ENCODE measurements at regions not wholly inside any gene's neighbourhood (a gene's known extent, or its start where the extent isn't known, plus 50 kb on each side); places are given as distances from the start of the nearest gene placed in this dataset.

GRCh38 chr12:84550518-84550917, 362.1 kb downstream of the SLC6A15 start:
- no peaks in the 10 kb centered on the region for H3K4me1 Mint-ChIP-seq (ENCODE audit: low read depth)
- H3K9me3 Mint-ChIP-seq, result no peaks in the 10 kb centered on the region
- H3K27ac Mint-ChIP-seq, result no peak overlapping the region
- no peak for DNase-seq (ENCODE audit: low spot score)
- no peaks in the 10 kb centered on the region for H3K27me3 Mint-ChIP-seq (ENCODE audit: insufficient read depth)
- no peak overlapping the region for H3K4me3 Mint-ChIP-seq
- no peaks in the 10 kb centered on the region for H3K36me3 Mint-ChIP-seq (ENCODE audit: low read depth)
- intact Hi-C loops (cut with micrococcal nuclease), result no loop called here

GRCh38 chr12:84542289-84542688, 370.3 kb downstream of the SLC6A15 start:
- no peak overlapping the region for H3K27ac Mint-ChIP-seq
- H3K4me3 Mint-ChIP-seq, result no peak overlapping the region

DNA sequence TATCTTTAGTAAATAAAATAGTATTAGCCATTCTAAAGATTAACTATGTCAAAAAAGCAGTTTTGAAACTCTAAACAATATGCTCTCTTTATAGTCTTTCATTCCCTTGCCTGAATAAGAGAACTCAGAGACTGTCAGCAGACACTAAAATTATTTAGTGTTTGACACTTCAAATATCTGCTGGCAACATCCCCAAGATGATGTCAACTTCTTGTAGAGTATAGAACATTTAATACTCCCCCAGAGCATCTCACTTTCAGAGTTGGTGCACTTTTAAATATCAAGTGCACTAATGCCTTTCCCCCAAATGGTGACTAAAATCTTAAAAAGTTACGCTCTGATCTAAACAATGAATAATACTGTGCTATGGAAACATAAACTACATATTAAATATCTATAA, 374.9 kb downstream of the SLC6A15 start:
- Mint-ChIP-seq H3K4me1 (ENCODE audit: low read depth) (no peaks in the 10 kb centered on the region), H3K27me3 (ENCODE audit: insufficient read depth) (no peaks in the 10 kb centered on the region), H3K36me3 (ENCODE audit: low read depth) (no peaks in the 10 kb centered on the region), H3K4me3 (no peak overlapping the region), H3K9me3 (peaks cover 4% of the 10 kb centered on the region), H3K27ac (no peak overlapping the region)
- no peak for DNase-seq (ENCODE audit: low spot score)
- intact Hi-C loops (cut with micrococcal nuclease), result no loop called here

More at GRCh38 chr12:84542289-84542688, 370.3 kb downstream of the SLC6A15 start:
- no peaks in the 10 kb centered on the region for H3K27me3 Mint-ChIP-seq (ENCODE audit: insufficient read depth)
- H3K36me3 Mint-ChIP-seq (ENCODE audit: low read depth), result no peaks in the 10 kb centered on the region
- intact Hi-C loops (cut with micrococcal nuclease), result no loop called here
- H3K4me1 Mint-ChIP-seq (ENCODE audit: low read depth), result no peaks in the 10 kb centered on the region
- no peak for DNase-seq (ENCODE audit: low spot score)
- H3K9me3 Mint-ChIP-seq, result peaks cover 4% of the 10 kb centered on the region

- intact Hi-C loops (cut with micrococcal nuclease), result no loop called here
- no peak overlapping the region for H3K27ac Mint-ChIP-seq
Measured at GRCh38 chr12:84512751-84513150, 399.8 kb downstream of the SLC6A15 start.

GRCh38 chr12:84508851-84509260, 403.7 kb downstream of the SLC6A15 start:
- intact Hi-C loops (cut with micrococcal nuclease), result loop anchor here (10.0 kb wide), 1 partner anchor 684 kb away; no protein-coding TSS in a partner anchor
- H3K4me3 Mint-ChIP-seq, result no peak overlapping the region
- H3K4me1 Mint-ChIP-seq (ENCODE audit: low read depth), result no peaks in the 10 kb centered on the region
- H3K27ac Mint-ChIP-seq, result no peak overlapping the region
- H3K36me3 Mint-ChIP-seq (ENCODE audit: low read depth), result no peaks in the 10 kb centered on the region
- no peaks in the 10 kb centered on the region for H3K27me3 Mint-ChIP-seq (ENCODE audit: insufficient read depth)
- DNase-seq (ENCODE audit: low spot score), result no peak
- H3K9me3 Mint-ChIP-seq, result no peaks in the 10 kb centered on the region

More at GRCh38 chr12:84512751-84513150, 399.8 kb downstream of the SLC6A15 start:
- Mint-ChIP-seq H3K4me1 (ENCODE audit: low read depth) (no peaks in the 10 kb centered on the region), H3K27me3 (ENCODE audit: insufficient read depth) (no peaks in the 10 kb centered on the region), H3K36me3 (ENCODE audit: low read depth) (no peaks in the 10 kb centered on the region), H3K9me3 (no peaks in the 10 kb centered on the region), H3K4me3 (no peak overlapping the region)
- no peak for DNase-seq (ENCODE audit: low spot score)

DNA sequence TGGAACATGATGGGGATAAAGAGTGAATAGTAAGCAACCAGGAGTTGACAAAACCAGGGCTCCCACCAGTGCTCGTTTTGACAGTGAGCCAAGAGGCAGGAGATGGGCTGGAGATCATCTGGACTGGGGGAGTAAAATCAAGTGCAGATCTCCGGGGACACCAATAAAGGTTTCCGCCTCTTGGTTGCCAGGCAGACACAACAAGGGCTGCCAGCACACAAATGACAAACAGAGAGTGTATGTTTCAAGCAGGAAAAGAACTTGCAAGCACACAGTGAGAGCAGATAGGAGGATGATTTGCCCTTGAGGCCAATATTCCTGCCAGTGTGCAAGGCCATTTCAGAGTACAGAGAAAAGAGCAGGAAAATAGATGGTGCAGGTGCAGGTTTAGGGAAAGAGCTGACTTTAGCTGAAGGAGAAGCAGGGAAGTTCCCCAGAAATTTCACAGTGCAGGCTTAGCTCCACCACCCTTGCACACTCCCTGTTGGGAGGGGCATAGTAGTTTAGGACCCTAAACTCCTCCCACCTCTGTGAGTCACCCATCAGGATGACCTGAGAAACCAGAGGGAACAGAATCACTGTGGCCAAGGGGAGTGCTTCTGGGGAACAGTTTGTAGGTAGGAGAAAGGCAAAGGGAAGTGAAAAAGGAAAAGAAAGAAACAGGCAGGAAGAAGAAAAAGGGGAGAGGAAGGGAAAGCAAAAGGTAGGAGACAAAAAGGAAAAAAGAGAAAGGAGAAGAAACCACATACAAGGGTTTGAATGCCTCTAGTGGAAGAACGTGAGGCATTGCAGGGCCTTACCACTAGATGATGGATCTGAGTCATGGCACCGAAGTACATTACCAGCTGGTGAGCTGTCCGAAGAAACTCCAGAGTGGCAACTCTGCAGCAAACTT, 404.4 kb downstream of the SLC6A15 start:
- DNase-seq (ENCODE audit: low spot score), result no peak
- H3K27me3 Mint-ChIP-seq (ENCODE audit: insufficient read depth), result no peaks in the 10 kb centered on the region
- no peaks in the 10 kb centered on the region for H3K36me3 Mint-ChIP-seq (ENCODE audit: low read depth)
- no peak overlapping the region for H3K27ac Mint-ChIP-seq
- intact Hi-C loops (cut with micrococcal nuclease), result loop anchor here (10.0 kb wide), 1 partner anchor 683 kb away; no protein-coding TSS in a partner anchor
- H3K4me3 Mint-ChIP-seq, result no peak overlapping the region
- no peaks in the 10 kb centered on the region for H3K9me3 Mint-ChIP-seq
- no peaks in the 10 kb centered on the region for H3K4me1 Mint-ChIP-seq (ENCODE audit: low read depth)

- no peak overlapping the region for H3K27ac Mint-ChIP-seq
- intact Hi-C loops (cut with micrococcal nuclease), result loop anchor here (10.0 kb wide), 1 partner anchor 681 kb away; no protein-coding TSS in a partner anchor
- no peaks in the 10 kb centered on the region for H3K36me3 Mint-ChIP-seq (ENCODE audit: low read depth)
- H3K9me3 Mint-ChIP-seq, result no peaks in the 10 kb centered on the region
- no peak for DNase-seq (ENCODE audit: low spot score)
- H3K27me3 Mint-ChIP-seq (ENCODE audit: insufficient read depth), result no peaks in the 10 kb centered on the region
- no peaks in the 10 kb centered on the region for H3K4me1 Mint-ChIP-seq (ENCODE audit: low read depth)
- no peak overlapping the region for H3K4me3 Mint-ChIP-seq
Measured at GRCh38 chr12:84506282-84506681, 406.3 kb downstream of the SLC6A15 start.

- Mint-ChIP-seq H3K9me3 (no peaks in the 10 kb centered on the region), H3K4me3 (no peak overlapping the region), H3K27me3 (ENCODE audit: insufficient read depth) (no peaks in the 10 kb centered on the region), H3K4me1 (ENCODE audit: low read depth) (no peaks in the 10 kb centered on the region), H3K27ac (no peak overlapping the region), H3K36me3 (ENCODE audit: low read depth) (no peaks in the 10 kb centered on the region)
- intact Hi-C loops (cut with micrococcal nuclease), result loop anchor here (10.0 kb wide), 1 partner anchor 678 kb away; no protein-coding TSS in a partner anchor
- DNase-seq (ENCODE audit: low spot score), result no peak
Measured at GRCh38 chr12:84502907-84503787, 409.5 kb downstream of the SLC6A15 start.

- Mint-ChIP-seq H3K9me3 (no peaks in the 10 kb centered on the region), H3K36me3 (ENCODE audit: low read depth) (no peaks in the 10 kb centered on the region), H3K4me1 (ENCODE audit: low read depth) (no peaks in the 10 kb centered on the region), H3K27me3 (ENCODE audit: insufficient read depth) (no peaks in the 10 kb centered on the region), H3K27ac (no peak overlapping the region), H3K4me3 (no peak overlapping the region)
- DNase-seq (ENCODE audit: low spot score), result no peak
- intact Hi-C loops (cut with micrococcal nuclease), result loop anchor here (10.0 kb wide), 1 partner anchor 678 kb away; no protein-coding TSS in a partner anchor
Measured at GRCh38 chr12:84502180-84502860, 410.3 kb downstream of the SLC6A15 start.

GRCh38 chr12:84497819-84498218, 414.8 kb downstream of the SLC6A15 start:
- H3K27me3 Mint-ChIP-seq (ENCODE audit: insufficient read depth), result peaks cover 2% of the 10 kb centered on the region
- no peaks in the 10 kb centered on the region for H3K4me1 Mint-ChIP-seq (ENCODE audit: low read depth)

GRCh38 chr12:84495711-84496110, 416.9 kb downstream of the SLC6A15 start:
- Mint-ChIP-seq H3K27me3 (ENCODE audit: insufficient read depth) (peaks cover 2% of the 10 kb centered on the region), H3K27ac (no peak overlapping the region), H3K4me1 (ENCODE audit: low read depth) (no peaks in the 10 kb centered on the region), H3K36me3 (ENCODE audit: low read depth) (no peaks in the 10 kb centered on the region), H3K4me3 (no peak overlapping the region), H3K9me3 (no peaks in the 10 kb centered on the region)
- DNase-seq (ENCODE audit: low spot score), result no peak
- intact Hi-C loops (cut with micrococcal nuclease), result no loop called here

More at GRCh38 chr12:84497819-84498218, 414.8 kb downstream of the SLC6A15 start:
- H3K36me3 Mint-ChIP-seq (ENCODE audit: low read depth), result no peaks in the 10 kb centered on the region
- DNase-seq (ENCODE audit: low spot score), result no peak
- no peaks in the 10 kb centered on the region for H3K9me3 Mint-ChIP-seq
- H3K4me3 Mint-ChIP-seq, result no peak overlapping the region
- no peak overlapping the region for H3K27ac Mint-ChIP-seq
- intact Hi-C loops (cut with micrococcal nuclease), result no loop called here

DNA sequence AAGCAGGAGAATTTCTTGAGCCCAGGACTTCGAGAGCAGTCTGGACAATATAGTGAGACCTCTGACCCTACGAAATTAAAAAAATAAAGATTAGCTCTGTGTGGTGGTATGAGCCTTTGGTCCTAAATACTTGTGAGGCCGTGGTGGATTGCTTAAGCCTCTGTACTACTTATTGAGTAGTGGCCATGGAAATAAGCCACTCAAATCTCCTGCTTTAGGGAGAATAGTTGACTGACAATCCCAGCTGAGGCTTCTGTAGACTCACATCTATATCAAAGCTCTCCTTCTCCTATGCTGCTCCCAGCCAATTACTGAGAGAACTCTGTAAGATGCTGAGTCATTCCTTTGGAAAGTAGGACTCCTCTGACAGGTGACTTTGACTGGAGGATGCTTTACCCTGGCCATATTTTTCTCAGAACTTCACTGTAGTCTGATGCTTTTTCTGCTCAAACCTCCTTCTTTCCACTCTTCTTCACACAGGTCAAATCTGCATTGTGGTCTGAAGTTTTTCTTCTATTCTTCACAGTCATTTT, 420.2 kb downstream of the SLC6A15 start:
- DNase-seq (ENCODE audit: low spot score), result no peak
- Mint-ChIP-seq H3K27ac (no peak overlapping the region), H3K36me3 (ENCODE audit: low read depth) (no peaks in the 10 kb centered on the region), H3K27me3 (ENCODE audit: insufficient read depth) (peaks cover 2% of the 10 kb centered on the region), H3K4me3 (no peak overlapping the region), H3K4me1 (ENCODE audit: low read depth) (no peaks in the 10 kb centered on the region), H3K9me3 (no peaks in the 10 kb centered on the region)
- intact Hi-C loops (cut with micrococcal nuclease), result no loop called here

Measured in activated T-helper 1 cell treated with anti-CD3 and anti-CD28 coated beads, Interleukin-12 subunit alpha, Interleukin-12 subunit beta, Interleukin-2, Interleukin-4 antibody, amounts not matched to agents 30 ng/mL and 10 ng/mL and 1 ng/mL, durations not matched to agents 14 hours and 24 hours and 36 hours (primary cell).